NAMALWA (cell line): ENCODE measurements at regions not wholly inside any gene's neighbourhood (a gene's known extent, or its start where the extent isn't known, plus 50 kb on each side); places are given as distances from the start of the nearest gene placed in this dataset.
"Not testable (repeated sequence)": the region's sequence is repeated elsewhere in the genome, so short reads cannot be mapped to it uniquely, and the experiment has no call there.

Experiments used
- DNase-seq: peaks from one replicate; pipeline ENCODE4 v3.0.0-alpha.2; 2015; ENCODE audit warnings: low spot score

DNA sequence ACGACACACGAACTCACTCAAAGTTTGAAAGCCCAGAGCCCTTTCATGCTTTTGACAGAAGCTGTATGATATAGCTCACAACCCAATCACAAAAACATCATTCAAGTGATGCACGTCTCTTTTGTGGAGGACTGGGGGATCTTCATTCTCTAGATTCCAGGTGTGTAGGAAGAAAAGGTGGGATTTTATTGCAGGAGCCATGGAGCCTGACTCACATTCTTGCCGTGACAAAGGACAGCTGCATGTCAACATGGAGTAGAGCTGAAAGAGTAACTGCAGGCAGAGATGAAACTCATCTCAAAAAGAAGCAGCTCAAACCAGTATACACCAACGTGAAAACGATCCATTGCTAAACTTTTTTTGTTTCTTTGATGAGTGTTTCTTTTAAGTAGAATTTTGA, 50.9 kb upstream of the PDE1A start:
- no peak for DNase-seq

DNA sequence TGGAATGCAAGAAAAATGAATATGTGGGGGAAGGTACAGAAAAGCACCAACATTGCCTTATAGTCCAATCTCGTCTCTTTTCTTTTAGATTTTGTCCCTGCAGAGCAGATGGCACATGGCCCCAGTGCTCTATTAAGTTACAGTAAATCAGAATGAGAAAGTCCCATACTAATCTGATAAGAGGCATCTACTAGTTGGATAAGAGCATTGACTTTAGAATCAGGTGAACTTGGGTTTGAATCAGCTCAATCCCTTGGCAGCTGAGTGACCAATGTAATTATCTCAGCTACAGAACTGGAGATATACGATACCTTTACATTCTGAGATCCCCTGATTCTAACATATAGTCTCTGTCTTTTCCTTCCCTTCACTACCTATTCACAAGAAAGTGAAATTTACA, 54.8 kb upstream of the PDE1A start:
- DNase-seq, result no peak

DNA sequence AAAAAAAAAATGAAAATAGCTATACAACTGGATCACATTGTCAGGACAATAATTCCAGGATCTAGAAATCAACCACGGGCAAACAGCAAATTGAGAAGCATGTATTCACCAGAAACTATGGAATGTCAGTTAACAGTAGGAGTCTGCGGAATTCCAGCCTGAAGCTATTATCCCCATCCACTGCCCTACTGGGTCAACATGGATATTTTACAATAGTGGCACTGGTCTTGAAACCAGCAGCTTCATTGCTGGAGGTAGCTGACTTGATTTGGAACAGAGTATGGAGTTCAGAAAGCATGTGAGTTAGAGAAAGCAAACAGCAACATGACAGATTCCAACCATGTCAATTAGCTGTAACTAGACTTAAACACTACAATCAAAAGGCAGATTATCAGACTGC, 55.7 kb upstream of the PDE1A start:
- DNase-seq, result no peak

DNA sequence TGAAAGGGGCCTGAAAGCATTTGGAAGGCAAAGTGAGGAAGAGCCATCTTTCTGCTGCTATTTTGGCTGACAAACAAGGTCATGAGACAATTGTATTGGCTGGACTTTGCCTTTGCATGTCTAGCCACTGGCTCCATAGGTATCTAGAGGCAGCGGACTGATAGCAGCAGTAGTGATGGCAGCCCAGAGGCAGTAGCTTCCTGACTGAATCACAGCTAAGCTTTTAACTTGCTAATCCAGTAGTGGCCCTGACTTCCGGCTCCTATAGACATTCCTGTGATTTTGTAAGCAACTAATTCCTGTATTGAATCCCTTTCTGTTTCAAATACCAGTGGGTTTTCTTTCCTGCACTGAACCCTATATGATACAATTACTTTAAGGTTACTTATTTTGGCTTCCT, 69.8 kb upstream of the PDE1A start:
- no peak for DNase-seq

DNA sequence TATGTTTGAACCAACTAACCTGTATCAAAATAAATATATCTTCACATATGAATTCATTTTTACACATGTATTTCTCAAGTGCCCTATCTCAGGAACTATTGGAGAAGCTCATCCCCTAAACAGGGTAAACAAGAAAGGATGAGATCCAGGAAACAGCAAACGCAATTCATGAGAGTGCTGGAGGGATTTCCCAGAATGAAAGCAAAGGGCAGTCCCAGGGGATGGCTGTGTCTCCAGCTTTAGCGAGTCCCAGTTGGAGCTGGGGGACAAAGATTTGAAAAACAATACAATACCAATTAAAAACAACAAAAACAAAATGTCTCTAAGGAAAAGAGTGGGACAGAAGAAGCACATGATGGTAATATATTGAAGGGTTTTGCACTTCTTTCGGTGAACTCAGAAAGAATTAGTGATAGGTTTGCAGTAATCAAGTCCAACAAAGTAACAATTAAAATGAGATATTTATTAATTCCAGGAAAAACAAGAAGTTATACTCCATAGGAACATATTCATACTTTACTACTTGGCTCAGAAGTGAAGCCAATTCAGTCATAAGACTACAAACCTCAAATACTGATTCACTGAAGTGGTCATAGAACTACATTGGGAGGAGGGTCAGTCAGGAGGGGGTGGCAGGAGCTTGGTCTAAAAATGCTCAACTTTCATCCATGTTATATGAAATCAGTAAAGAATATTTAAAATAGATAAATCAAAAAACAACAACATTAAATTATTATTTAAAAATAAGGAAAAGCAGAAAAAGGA, 73.1 kb upstream of the PDE1A start:
- DNase-seq, result no peak

DNA sequence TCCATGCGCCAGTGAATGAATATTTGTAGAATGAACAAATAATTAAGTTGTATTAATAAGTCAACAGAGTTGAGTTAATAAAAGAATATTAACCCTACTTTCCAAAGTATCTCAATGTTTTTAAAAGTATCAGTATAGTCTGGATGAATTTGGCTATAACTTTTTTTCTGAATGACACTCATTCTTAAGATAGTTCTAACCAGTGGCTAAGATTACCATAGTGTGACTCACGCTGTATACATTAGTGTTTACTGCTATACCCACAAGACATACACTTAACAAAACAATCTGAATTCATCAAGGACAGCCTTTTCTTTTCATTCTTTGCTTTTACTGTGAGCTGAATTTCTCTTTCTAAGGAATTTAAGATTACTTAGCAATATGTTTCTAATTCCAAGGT, 77.0 kb upstream of the PDE1A start:
- DNase-seq, result no peak

DNA sequence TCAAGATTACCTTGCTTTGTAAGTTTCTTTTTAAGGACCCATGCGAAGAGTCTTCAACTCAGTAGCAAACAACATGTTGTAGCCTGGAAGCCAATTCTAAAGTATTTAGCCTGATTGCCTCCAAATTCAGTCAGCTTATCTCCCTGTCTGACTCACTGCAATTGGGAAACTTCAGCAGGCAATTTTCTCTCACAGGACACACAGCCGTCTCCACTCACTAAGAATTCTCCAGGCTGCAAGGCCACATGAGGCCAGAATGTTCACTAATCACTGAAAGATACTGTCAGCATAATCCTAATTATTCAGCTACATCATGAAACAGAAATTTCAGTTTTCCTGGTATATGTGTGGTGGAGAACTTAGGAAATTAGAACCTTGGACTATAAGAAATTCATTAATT, 78.1 kb upstream of the PDE1A start:
- DNase-seq, result no peak

DNA sequence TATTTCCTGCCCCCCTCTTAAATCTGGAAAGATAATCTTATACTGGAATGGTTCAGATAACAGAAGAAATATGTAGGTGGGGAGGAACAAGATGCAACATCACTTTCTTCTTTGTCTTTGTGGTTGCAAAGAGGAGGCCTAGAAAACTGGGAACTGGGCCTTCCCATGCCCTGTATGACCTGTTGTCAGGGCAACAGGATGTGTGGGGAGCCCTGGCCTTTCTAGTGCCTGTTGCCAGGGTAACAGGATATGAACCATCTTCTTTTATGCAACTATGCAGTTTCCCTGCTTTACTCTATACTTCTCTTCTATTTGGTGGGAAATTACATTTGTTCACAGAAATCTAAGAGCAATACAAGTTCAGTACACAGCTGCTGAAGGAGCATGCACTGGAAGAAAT, 79.8 kb upstream of the PDE1A start:
- DNase-seq, result no peak

DNA sequence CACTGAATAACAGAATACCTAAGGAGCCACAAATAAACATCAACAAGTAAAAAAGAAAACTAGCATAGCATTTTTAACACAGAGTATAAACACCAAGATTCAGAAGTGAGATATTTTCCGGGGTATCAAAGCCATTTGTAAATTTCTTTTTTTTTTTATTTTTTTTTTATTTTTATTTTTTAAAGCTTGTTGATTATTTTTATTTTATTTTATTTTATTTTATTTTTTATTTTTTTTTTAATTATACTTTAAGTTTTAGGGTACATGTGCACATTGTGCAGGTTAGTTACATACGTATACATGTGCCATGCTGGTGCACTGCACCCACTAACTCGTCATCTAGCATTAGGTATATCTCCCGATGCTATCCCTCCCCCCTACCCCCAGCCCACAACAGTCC, 81.7 kb upstream of the PDE1A start:
- not testable (repeated sequence) for DNase-seq

DNA sequence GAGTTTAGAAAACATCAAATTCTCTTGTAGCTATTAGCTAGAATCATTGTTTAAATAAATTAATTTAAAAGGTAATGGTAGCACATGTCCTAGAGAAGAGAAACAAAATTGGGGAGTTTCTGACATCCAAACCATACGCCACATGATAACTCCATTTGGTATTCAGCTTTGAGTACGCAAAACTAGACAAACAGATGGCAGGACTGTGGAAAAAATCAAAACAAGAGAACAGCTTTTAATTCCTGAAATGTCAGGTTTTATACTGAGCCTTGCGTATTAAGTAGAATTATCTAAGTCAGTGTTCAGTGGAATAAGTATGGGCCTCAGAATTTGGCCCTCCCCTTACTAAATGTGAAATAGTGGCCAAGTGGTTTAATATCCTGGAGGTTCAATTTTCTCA, 82.4 kb upstream of the PDE1A start:
- DNase-seq, result no peak

DNA sequence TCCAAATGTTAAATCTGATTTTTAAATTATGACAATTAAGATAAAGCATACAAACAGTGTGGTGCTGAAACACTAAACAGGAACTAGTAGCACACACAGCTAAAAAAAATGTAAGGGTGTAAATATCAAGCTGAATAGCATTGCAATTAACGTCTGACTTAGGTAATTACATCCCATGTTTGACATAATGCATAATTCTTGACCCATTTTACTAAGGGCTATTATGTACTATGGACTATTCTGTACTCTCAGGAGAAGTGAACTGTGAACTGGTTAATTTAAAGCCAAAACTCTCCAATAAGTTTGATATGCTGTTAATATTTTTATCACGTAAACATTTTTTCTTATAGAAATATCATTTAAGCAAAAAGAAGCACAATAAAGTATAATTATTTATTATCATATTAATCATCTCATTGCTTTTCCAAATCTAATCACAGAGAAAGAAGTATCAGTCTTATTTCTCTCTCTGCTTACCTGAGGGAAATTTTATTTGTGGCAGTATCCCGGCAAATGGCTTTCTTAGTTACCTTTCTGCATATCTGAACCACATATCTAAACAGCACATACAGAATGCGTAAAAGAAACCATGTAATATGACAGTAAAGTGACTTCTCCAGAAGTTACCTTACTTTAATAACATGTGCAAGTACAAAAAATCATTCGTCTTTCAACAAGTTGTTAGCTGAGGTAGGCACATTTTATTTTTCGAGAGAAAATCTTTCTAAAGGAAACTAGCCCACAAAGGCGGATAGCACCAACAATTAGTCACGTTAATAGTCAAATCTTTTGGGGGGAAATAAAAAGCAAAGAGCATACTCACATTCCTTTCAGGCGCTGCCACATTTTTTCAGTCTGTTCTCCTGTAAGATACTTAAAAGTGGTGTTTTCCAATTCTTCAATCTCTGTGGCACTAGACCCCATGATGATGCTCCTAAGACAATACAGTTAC, 94.9 kb upstream of the PDE1A start:
- no peak for DNase-seq

DNA sequence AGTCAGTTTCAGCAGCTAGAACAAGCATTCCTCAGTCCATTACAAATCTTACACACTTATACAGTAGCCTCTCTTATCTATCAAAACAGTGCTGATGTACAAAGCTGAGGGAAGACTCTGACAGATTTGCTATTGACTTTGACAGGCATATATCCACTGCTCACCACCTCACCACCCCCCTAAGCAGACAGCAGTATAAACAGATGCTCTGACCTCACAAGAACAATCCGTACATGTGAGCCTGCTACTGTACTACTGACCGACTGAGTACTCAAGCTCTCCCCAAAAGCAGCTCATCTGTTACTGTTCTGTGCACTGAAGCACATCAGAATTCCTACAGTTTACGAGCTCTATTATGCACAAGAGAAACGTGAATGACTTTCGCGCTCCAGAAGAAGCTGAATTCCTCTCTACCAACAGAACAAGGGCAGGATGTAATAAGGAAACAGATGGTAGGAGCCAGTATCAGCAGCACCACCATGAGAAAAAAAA, 95.6 kb upstream of the PDE1A start:
- peak; percentile 20 for DNase-seq

DNA sequence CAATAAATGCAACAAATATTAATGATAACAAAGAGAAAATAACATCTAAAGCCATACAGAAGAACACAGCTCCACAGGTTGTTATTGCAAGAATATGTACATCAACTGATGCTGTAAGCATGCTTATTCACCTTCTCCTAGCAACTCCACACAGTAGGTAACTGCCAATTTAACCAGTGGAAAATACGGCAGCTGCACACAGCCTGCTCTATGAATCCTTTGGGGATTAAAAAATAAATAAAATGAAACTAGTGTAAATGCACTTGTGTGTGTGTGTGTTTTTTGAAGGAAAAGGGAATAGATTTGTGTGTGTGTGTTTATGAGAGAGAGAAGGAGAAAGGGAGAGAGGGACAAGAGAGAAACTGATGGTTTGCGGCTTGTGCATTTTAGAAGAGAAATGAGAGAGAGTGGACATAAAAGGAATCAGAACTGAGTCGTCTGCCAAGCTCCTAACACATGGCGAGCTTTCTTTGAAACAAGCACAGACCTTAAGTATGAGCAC, 96.2 kb upstream of the PDE1A start:
- no peak for DNase-seq

DNA sequence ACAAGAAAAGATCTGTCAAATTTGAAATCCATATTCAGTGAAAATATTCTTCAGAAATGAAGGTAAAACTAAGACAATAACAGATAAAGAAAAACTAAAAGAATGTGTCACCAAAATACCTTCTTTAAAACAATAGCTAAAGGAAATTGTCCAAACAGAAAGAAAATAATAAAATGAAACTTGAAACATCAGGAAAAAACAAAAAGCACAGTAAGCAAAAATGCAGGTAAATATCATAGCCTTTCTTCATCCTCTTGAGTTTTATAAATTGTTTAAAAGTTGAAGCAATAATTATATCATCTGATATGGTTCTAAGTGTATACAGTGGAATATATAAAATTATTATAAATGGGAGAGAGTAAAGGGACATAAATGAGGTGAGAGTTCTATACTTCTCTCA, 103.8 kb upstream of the PDE1A start:
- no peak for DNase-seq

DNA sequence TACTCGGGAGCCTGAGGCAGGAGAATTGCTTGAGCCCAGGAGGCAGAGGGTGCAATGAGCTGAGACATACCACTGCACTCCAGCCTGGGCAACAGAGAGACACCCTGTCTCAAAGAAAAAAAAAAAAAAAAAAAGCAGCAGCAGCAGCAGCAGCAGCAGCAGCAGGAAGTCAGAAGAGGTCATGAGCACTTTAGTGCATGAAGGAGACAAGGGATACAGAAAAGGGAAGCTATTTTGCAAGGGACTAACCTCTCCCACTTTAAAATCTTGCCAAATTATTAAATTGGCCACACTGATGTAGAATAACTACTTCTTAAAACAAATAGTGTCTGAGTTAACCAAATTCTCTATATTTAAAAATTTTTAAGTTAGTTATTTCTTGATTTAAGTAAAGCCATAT, 113.4 kb upstream of the PDE1A start:
- DNase-seq, result no peak

DNA sequence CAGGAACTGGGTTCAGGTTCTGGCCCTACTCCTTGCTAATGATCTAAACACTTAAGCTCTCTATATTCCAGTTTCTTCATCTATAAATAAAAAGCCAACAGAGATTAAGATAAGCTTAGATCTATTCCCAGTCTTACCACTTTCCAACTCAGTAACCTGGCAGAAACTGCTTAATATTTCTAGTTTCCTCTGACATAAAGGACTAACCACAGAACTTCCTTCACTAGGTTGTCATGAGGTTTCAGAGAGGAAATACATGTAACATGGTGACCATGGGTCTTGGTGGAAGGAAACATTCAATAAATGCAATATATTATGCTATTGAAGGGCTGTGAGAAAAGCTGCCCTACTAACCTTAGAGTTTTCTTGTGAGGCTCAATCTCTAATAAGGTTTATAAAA, 114.4 kb upstream of the PDE1A start:
- DNase-seq, result no peak

DNA sequence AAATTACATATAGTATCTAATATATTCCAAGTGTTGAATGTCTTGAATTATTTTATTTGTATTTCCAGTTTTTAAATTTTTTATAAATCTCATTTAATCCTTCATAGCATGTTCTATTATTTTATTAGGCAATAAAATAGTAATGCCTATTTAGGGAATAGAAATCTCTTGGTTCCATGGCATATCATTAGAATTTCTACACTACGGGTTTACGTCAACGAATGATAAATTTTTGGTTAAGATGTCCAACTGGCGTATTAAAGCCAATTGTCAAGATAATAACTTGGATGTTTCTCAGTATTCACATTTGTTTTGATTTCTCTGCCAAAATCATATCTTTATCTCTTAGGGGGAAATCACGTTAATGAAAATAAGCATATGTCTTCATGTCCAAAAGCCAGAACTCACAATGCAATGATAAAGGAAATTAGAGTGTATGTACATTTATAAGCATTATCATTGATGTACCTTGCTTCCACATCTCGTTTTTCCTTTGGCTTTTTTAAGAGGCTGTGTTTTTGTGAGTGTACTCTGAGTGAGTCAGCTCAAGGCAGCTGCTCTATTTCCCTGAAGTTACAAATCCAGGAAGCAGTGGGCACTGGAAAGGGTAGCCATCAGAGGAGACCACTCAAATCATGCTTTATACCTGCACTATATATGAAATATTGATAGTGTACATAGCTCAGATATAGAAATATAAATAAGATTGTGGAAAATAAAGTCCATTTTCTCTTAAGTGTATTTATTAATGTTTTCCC, 115.8 kb upstream of the PDE1A start:
- DNase-seq, result no peak

DNA sequence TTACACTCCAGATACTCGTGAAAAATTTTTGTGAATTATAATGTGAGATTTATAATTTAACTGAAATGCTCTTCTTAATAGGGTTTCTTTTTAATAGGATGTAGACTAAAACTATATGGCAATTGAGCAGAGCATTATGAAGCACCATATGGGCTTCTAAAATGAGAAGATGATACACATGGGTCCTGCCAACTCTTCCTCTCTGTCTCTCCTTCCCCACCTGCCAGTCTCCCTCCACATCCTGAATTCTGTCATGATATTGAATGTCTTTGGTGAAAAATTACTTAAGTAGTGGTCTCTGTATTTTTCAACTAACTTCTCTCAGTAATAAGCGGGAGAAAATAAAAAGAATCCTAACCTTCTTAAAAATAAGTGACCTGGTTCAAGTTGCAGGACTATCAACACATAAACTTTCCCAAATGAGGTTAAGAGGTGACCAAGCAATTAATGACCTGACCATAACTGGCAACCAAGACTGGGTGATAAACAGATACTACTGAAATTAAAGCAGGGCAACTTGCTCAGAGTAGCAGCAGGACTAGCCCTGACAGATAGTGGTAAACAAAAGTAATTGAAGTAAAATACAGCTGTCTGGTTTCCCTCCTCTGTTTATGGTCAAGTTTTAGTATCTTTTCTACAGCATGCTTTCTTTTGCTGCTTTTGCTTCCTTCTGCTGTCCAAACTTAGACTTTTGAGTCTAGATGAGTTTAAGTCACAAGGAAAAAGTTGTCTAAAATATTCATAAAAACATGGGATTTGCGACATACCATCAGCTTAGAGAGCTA, 117.1 kb upstream of the PDE1A start:
- no peak for DNase-seq

DNA sequence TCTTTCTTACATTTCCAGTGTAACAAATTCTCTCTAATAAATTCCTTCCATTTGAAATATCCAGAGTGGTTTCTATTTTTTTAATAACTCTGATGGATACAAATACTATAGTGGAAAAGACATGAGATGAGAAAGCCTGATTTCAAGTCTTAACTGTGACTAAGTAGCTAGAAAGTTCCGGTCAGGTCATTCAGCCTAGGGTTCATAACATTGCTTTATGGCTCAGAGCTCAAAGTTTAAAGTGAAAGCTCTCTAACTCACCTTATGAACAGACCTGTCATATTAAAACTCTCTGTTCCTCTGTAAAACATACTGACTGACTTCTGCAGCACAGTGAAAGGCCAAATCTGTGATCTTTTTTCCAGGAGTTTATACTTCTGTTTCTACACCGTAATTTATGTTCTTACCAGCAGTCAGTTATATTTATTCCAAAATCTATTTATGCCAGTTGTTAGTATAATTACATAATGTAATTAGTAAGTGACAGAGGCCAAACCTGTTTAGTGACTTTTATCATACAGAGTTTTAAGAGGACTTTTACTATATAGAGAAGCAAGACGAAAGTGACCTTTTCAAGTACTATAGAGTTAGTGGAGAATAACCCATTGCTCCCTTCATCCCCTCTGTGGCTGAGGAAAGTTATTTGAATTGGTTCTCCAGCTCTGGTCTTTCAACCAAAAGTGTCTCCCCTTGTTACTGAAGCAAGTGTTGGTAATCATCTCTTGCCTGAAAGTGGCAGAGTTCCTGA, 118.8 kb upstream of the PDE1A start:
- DNase-seq, result no peak

DNA sequence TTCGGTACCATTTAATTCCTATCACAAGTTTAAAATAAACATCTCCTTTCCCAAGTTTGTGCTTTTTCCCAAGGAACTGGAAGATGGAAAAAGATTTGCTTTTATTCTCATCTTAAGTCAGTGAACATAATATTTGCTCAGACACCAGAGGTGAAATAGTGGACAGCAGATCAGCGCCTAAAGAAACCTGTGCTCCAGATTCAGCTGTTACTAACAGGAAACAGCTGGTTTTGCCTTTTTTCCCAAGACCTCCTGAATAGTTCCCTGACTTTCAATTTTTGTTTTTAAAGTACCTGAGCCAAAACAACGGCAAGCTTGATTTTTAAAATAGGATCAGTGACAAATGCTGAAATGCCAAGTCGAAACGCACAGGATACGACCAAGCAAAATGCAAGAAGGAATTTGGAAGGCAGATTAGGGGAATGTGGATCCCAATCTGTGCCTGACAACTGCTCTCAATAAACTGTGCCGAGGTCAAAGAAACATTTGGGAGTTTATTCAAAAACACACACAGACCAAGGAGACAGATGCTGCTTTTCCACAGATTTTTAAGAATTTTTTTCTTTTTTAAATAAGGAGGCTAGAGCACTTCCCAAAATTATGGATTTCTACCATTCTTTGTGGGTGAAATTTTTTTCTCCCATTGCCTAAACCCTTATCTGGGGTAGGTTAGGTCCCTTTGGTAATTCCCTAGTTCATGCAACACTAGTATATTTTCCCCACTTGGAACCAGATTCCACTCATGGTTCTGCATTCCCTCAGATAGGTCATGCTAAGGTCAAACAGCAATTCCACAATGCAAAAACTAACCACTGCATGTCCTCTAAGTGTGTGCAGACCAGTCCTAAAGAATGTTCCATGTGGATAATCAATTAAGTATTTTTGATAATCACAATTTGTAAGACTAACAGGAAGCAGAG, 121.5 kb upstream of the PDE1A start:
- DNase-seq, result no peak
